ENCODE measurements at regions not wholly inside any gene's neighbourhood (a gene's known extent, or its start where the extent isn't known, plus 50 kb on each side); places are given as distances from the start of the nearest gene placed in this dataset.

DNA sequence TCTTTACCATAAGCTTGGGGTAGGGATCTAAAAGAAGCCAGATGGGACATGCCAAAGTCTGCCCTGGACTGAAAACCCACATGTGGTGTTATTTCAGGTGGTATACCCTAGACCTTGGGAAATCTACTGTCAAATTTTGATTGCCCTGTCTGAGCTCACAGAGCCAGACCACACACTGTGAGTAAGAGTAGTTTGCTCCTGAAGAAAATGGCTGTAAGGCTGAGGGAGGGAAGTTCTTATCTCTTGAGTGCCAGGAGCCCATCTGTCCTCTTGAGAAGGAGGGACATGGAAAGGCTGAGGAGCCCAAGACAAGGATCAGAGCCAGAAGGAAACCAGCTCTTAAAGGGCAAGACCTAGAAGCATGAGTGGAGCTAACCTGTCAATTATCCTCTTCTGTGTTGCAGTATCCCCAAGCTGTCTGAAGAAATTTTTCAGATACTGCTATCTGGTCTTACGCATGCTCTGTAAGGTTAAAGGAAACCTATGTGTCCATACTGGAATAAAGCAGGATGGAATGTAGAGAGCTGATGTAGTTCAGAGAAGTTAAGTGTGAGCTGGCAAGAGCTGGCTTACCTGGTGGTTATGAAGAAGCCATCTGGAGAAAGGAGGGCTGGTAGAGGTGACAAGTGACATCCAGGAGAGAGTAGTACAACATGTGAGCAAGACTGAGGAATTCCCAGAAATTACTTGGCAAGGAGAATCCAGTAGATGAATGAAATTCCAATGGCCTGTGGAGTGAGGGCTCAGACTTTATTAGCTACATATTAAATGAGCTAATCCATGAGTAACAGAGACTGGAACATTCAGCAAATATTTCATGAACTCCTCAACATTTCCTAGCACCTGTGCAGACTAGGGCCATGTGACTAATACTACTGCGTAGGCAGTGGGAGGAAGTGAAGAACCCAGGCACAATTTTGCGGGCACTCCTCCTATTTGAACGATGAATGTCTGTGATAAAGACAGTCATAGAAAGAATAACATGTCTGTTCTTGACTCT, 389.1 kb upstream of the KIF2A start:
- no peak overlapping the region for H3K4me3 ChIP-seq
- no peaks in the 10 kb centered on the region for H3K27me3 ChIP-seq
- intact Hi-C loops (cut with DNase I) = no loop called here
- peak in 2 of 4 donors; percentile 26 for ATAC-seq
- no peaks in the 10 kb centered on the region for H3K36me3 ChIP-seq
- H3K27ac ChIP-seq = no peak overlapping the region
- peaks cover 0 to 14% (median 0%) of the 10 kb centered on the region in 4 donors for H3K4me1 ChIP-seq
- no peak for DNase-seq
- no peak for TF ChIP-seq POLR2A (IDR thresholded peaks at IDR 0.05)
- TF ChIP-seq, protein P1, sequence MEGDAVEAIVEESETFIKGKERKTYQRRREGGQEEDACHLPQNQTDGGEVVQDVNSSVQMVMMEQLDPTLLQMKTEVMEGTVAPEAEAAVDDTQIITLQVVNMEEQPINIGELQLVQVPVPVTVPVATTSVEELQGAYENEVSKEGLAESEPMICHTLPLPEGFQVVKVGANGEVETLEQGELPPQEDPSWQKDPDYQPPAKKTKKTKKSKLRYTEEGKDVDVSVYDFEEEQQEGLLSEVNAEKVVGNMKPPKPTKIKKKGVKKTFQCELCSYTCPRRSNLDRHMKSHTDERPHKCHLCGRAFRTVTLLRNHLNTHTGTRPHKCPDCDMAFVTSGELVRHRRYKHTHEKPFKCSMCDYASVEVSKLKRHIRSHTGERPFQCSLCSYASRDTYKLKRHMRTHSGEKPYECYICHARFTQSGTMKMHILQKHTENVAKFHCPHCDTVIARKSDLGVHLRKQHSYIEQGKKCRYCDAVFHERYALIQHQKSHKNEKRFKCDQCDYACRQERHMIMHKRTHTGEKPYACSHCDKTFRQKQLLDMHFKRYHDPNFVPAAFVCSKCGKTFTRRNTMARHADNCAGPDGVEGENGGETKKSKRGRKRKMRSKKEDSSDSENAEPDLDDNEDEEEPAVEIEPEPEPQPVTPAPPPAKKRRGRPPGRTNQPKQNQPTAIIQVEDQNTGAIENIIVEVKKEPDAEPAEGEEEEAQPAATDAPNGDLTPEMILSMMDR (IDR thresholded peaks at IDR 0.05) = no peak
- 75% methylated on average over 4 of the region's 4 CpGs for WGBS (ENCODE audit: insufficient coverage, low coverage, low lambda C conversion rate, missing lambda C conversion rate)
- H3K9me3 ChIP-seq = no peaks in the 10 kb centered on the region

DNA sequence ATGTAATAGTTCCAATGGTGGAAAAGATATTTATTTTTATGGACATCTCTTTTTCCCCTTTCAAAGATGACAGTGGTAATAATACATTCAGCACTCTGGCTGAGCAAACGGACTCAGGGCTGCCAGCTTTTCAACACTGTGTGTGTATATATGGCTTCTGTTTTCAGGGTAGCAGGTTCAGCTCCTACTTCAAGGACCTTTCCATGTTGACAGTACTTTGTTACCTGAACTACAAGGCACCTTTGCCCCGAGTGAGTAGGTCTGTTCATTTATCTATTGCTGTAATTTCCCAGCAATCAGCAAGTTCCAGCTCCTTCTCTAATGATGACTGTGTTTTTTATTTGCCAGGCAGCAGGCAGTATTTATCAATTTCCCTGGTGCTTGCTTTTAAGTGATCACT, 387.4 kb upstream of the KIF2A start:
- Histone ChIP-seq H3K4me1 (peaks cover 0 to 14% (median 0%) of the 10 kb centered on the region in 4 donors), H3K36me3 (no peaks in the 10 kb centered on the region), H3K4me3 (no peak overlapping the region), H3K27ac (peak overlapping the region in 1 of 3 donors; percentile 6), H3K27me3 (no peaks in the 10 kb centered on the region), H3K9me3 (no peaks in the 10 kb centered on the region)
- DNase-seq (no peak), ATAC-seq (peak in 3 of 4 donors; percentile 19 to 75 (median 75))
- TF ChIP-seq POLR2A (IDR thresholded peaks at IDR 0.05) = no peak
- TF ChIP-seq, protein P1 (IDR thresholded peaks at IDR 0.05) = no peak
- intact Hi-C loops (cut with DNase I) = no loop called here
- 27% methylated on average over 2 of the region's 2 CpGs for whole genome bisulfite sequencing (ENCODE audit: insufficient coverage, low coverage, low lambda C conversion rate, missing lambda C conversion rate)

DNA sequence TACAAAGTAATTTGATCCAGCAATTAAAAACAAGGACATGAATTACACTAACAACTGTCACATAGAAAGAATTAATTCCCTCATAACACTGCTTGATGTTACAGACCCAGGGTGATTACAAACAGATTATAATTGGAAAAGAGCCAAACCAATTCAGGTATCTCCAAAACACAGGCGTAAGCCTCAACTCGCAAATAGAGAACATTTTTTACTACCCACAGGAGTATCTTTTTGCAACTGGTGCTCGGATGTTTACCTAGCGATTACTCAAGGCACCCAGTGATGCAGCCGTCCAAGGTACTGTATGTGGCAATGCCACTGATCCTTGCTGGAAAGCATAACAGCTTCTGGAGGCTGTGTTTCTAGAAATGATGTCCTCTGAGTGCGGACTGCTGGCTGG, 386.1 kb upstream of the KIF2A start:
- peak; percentile 55 to 68 (median 59) for DNase-seq
- no peaks in the 10 kb centered on the region for H3K36me3 ChIP-seq
- no peak overlapping the region for H3K4me3 ChIP-seq
- ATAC-seq = peak; percentile 87 to 94 (median 92)
- peaks cover 0 to 14% (median 0%) of the 10 kb centered on the region in 4 donors for H3K4me1 ChIP-seq
- H3K27ac ChIP-seq = no peak overlapping the region
- H3K9me3 ChIP-seq = no peaks in the 10 kb centered on the region
- no peak for TF ChIP-seq POLR2A (IDR thresholded peaks at IDR 0.05)
- TF ChIP-seq, protein P1 (IDR thresholded peaks at IDR 0.05) = no peak
- 35% methylated on average over 6 of the region's 6 CpGs for WGBS (ENCODE audit: insufficient coverage, low coverage, low lambda C conversion rate, missing lambda C conversion rate)
- H3K27me3 ChIP-seq = no peaks in the 10 kb centered on the region
- intact Hi-C loops (cut with DNase I) = no loop called here

DNA sequence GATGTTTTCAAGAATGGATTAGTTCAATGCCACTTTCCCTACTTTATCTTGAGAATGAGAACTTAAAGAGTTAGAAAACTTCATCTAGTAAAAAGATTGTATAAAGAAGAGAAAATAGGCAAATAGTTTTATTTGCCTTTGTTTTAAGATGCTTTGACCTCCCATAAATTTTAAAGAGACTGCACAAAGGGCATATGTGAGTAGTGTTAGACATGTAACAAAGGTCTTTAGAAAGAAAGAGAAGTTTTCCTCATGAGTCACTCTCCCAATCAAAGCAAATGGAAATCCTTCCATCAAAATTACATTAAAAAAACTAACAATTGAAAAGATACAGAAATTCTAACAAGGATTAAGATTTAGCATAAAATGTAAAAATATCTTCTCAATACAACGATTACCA, 381.8 kb upstream of the KIF2A start:
- Histone ChIP-seq H3K4me3 (no peak overlapping the region), H3K27ac (no peak overlapping the region), H3K4me1 (peaks cover 0 to 7% (median 0%) of the 10 kb centered on the region in 4 donors), H3K9me3 (no peaks in the 10 kb centered on the region), H3K36me3 (no peaks in the 10 kb centered on the region), H3K27me3 (no peaks in the 10 kb centered on the region)
- DNase-seq (no peak), ATAC-seq (no peak)
- 48% methylated on average over 1 of the region's 1 CpG for WGBS (ENCODE audit: insufficient coverage, low coverage, low lambda C conversion rate, missing lambda C conversion rate)
- TF ChIP-seq POLR2A (IDR thresholded peaks at IDR 0.05) = no peak
- TF ChIP-seq, protein P1 (IDR thresholded peaks at IDR 0.05) = no peak
- intact Hi-C loops (cut with DNase I) = no loop called here
